H1 (cell line): ENCODE measurements at regions not wholly inside any gene's neighbourhood (a gene's known extent, or its start where the extent isn't known, plus 50 kb on each side); places are given as distances from the start of the nearest gene placed in this dataset.

Experiments
- CTCF ChIA-PET: fragments of 300-600 bp; sonication (Branson Sonifier 250); formaldehyde crosslinking; loops from one replicate; lab custom pipeline; 2021; ENCODE audit not compliant: partially characterized antibody; lab: Charles Lee
- POLR2A ChIA-PET: fragments of 300-600 bp; sonication (Branson Sonifier 250); formaldehyde crosslinking; loops from one replicate; lab custom pipeline; 2021; ENCODE audit warnings: inconsistent platforms; ENCODE audit not compliant: partially characterized antibody; lab: Charles Lee
- DNase-seq, 2 experiments: peaks; one replicate each; pipeline versions ENCODE4 v3.0.0 to v3.0.0-alpha.2; 2010 to 2022; ENCODE audit warnings: low spot score in 2 of 2, low read depth in 1 of 2, mixed read lengths in 1 of 2
- FAIRE-seq: peaks from 2 replicates; lab custom pipeline; 2011; peaks lifted over from hg19 to GRCh38; lab: Jason Lieb, UNC
- H2AFZ ChIP-seq: 2 replicates; pipeline ENCODE4 v1.8.1; 2012; ENCODE audit warnings: low read length, inconsistent platforms
- H2AK5ac ChIP-seq: 2 replicates; pipeline ENCODE4 v1.6.1; 2013; ENCODE audit warnings: low read depth, low read length
- H2BK120ac ChIP-seq: replicated peaks from 2 replicates; pipeline ENCODE3; 2013; ENCODE audit warnings: low read depth, low read length, inconsistent platforms
- H2BK12ac ChIP-seq: 2 replicates; pipeline ENCODE4 v1.6.1; 2013; ENCODE audit warnings: low read depth, low read length
- H2BK15ac ChIP-seq: 2 replicates; pipeline ENCODE4 v1.6.1; 2013; ENCODE audit warnings: low read length
- H2BK20ac ChIP-seq: 2 replicates; pipeline ENCODE4 v1.6.1; 2013; ENCODE audit warnings: low read length
- H2BK5ac ChIP-seq: 2 replicates; pipeline ENCODE4 v1.6.1; 2013; ENCODE audit warnings: low read depth, low read length
- H3K14ac ChIP-seq: 2 replicates; pipeline ENCODE4 v1.6.1; 2013; ENCODE audit warnings: inconsistent platforms; ENCODE audit not compliant: insufficient read length
- H3K18ac ChIP-seq: 2 replicates; pipeline ENCODE4 v1.6.1; 2013; ENCODE audit warnings: low read length; ENCODE audit errors: extremely low read depth
- H3K23ac ChIP-seq: 2 replicates; pipeline ENCODE4 v1.6.1; 2013; ENCODE audit warnings: inconsistent platforms; ENCODE audit not compliant: insufficient read length
- H3K23me2 ChIP-seq: 2 replicates; pipeline ENCODE4 v1.6.1; 2013; ENCODE audit warnings: low read depth, low read length
- H3K27ac ChIP-seq: 2 replicates; pipeline ENCODE4 v1.6.1; 2011; ENCODE audit warnings: low read depth, low read length, inconsistent platforms
- H3K27me3 ChIP-seq, 4 experiments: replicated peaks in 1 of 4; 1 replicate in 1 of 4; 2 replicates in 3 of 4; pipeline versions ENCODE4 v1.6.1 to v1.8.1; 2011 to 2013; ENCODE audit warnings: low read length in 3 of 4, mild to moderate bottlenecking in 3 of 4, inconsistent platforms in 2 of 4, mixed read lengths in 2 of 4, moderate library complexity in 1 of 4; ENCODE audit not compliant: control insufficient read depth in 3 of 4, insufficient read depth in 3 of 4; ENCODE audit errors: extremely low read depth in 1 of 4
- H3K36me3 ChIP-seq, 4 experiments: 2 replicates each; pipeline versions ENCODE4 v1.6.1 to v1.8.1; 2011 to 2013; ENCODE audit warnings: mild to moderate bottlenecking in 4 of 4, low read length in 3 of 4, moderate library complexity in 2 of 4, control low read depth in 1 of 4, inconsistent platforms in 1 of 4; ENCODE audit not compliant: insufficient read depth in 4 of 4, control insufficient read depth in 2 of 4
- H3K4ac ChIP-seq: replicated peaks from 2 replicates; pipeline ENCODE3; 2013; ENCODE audit warnings: low read length, low read depth, mixed read lengths, inconsistent platforms; ENCODE audit not compliant: insufficient read length
- H3K4me1 ChIP-seq, 4 experiments: replicated peaks in 1 of 4; 1 replicate in 1 of 4; 2 replicates in 3 of 4; pipeline versions ENCODE4 v1.6.1 to v1.8.1; 2011 to 2013; ENCODE audit warnings: low read length in 3 of 4, inconsistent platforms in 2 of 4, mixed read lengths in 1 of 4; ENCODE audit not compliant: insufficient read depth in 4 of 4, control insufficient read depth in 3 of 4
- H3K4me2 ChIP-seq, 2 experiments: 2 replicates each; pipeline versions ENCODE4 v1.6.1 to v1.8.1; 2011 to 2013; ENCODE audit warnings: low read depth in 2 of 2, low read length in 2 of 2, control low read depth in 1 of 2, inconsistent platforms in 1 of 2, mild to moderate bottlenecking in 1 of 2; ENCODE audit not compliant: insufficient read depth in 1 of 2
- H3K4me3 ChIP-seq, 4 experiments: fragments of 200-600, 300-600 bp in 1 of 4; sonication (generic), shearing (Covaris generic), sonication (Bioruptor Twin) in 1 of 4; 2 replicates each; pipeline versions ENCODE4 v1.5.1 to v1.8.1; 2011 to 2016; ENCODE audit warnings: low read length in 4 of 4, low read depth in 3 of 4, control low read depth in 2 of 4, inconsistent platforms in 2 of 4, mild to moderate bottlenecking in 2 of 4, mixed read lengths in 1 of 4, moderate library complexity in 1 of 4; ENCODE audit not compliant: insufficient read depth in 2 of 4; ENCODE audit errors: extremely low read depth in 1 of 4
- H3K56ac ChIP-seq: replicated peaks from 2 replicates; pipeline ENCODE3; 2013; ENCODE audit warnings: low read depth, mild to moderate bottlenecking, mixed read lengths, low read length, inconsistent platforms; ENCODE audit not compliant: insufficient read length
- H3K79me1 ChIP-seq: 2 replicates; pipeline ENCODE4 v1.6.1; 2013; ENCODE audit warnings: low read depth, low read length, control low read depth
- H3K79me2 ChIP-seq, 2 experiments: 2 replicates each; pipeline versions ENCODE4 v1.6.1 to v1.8.1; 2012 to 2013; ENCODE audit warnings: low read length in 2 of 2, mild to moderate bottlenecking in 2 of 2, inconsistent platforms in 1 of 2; ENCODE audit not compliant: insufficient read depth in 2 of 2, control insufficient read depth in 1 of 2
- H3K9ac ChIP-seq, 4 experiments: replicated peaks in 1 of 4; 1 replicate in 1 of 4; 2 replicates in 3 of 4; pipeline versions ENCODE4 v1.6.1 to v1.8.1; 2011 to 2013; ENCODE audit warnings: low read depth in 3 of 4, low read length in 3 of 4, control low read depth in 2 of 4, mild to moderate bottlenecking in 2 of 4, moderate library complexity in 2 of 4, inconsistent platforms in 1 of 4; ENCODE audit errors: extremely low read depth in 1 of 4
- H3K9me3 ChIP-seq, 2 experiments: 2 replicates each; pipeline versions ENCODE4 v1.6.1 to v1.8.1; 2012 to 2013; ENCODE audit warnings: mild to moderate bottlenecking in 2 of 2, moderate library complexity in 2 of 2, control low read depth in 1 of 2, inconsistent platforms in 1 of 2, low read depth in 1 of 2, low read length in 1 of 2, mixed read lengths in 1 of 2; ENCODE audit not compliant: insufficient read depth in 2 of 2
- H4K20me1 ChIP-seq, 2 experiments: replicated peaks in 1 of 2; 2 replicates each; pipeline versions ENCODE3 to v1.8.1; 2011 to 2013; ENCODE audit warnings: inconsistent platforms in 2 of 2, low read length in 2 of 2, mild to moderate bottlenecking in 1 of 2; ENCODE audit not compliant: insufficient read depth in 2 of 2, control insufficient read depth in 1 of 2
- H4K5ac ChIP-seq: 2 replicates; pipeline ENCODE4 v1.6.1; 2013; ENCODE audit warnings: low read length, low read depth, mixed read lengths, inconsistent platforms; ENCODE audit not compliant: insufficient read length
- H4K8ac ChIP-seq: 2 replicates; pipeline ENCODE4 v1.8.0; 2013; ENCODE audit warnings: mild to moderate bottlenecking, moderate library complexity, low read length, inconsistent platforms; ENCODE audit not compliant: insufficient read depth; ENCODE audit errors: extremely low read depth
- H4K91ac ChIP-seq: replicated peaks from 2 replicates; pipeline ENCODE3; 2013; ENCODE audit warnings: low read length, mixed read lengths, inconsistent platforms; ENCODE audit not compliant: insufficient read length
- BACH1 ChIP-seq: IDR thresholded peaks from 2 replicates; pipeline ENCODE4 v1.6.1; 2012; ENCODE audit warnings: low read length, improper control_type of control experiment
- BRCA1 ChIP-seq: IDR thresholded peaks from 2 replicates; pipeline ENCODE4 v1.6.1; 2012; ENCODE audit warnings: low read depth, low read length, improper control_type of control experiment
- CBX5 ChIP-seq: fragments of 300-800, 300-1000 bp; sonication (generic); IDR thresholded peaks from 2 replicates; pipeline ENCODE4 v1.7.1; 2016; ENCODE audit warnings: antibody characterized with exemption, low read length, low read depth
- CEBPB ChIP-seq: IDR thresholded peaks from 2 replicates; pipeline ENCODE4 v1.6.1; 2012; ENCODE audit warnings: low read depth, low read length
- CREB1 ChIP-seq: IDR thresholded peaks from 2 replicates; pipeline ENCODE4 v1.6.1; 2012; ENCODE audit warnings: inconsistent platforms
- EZH2 ChIP-seq: fragments of 200-600 bp; sonication (generic); IDR thresholded peaks from 2 replicates; pipeline ENCODE4 v1.7.1; 2012; ENCODE audit warnings: low read depth, mild to moderate bottlenecking, moderate library complexity, low read length, inconsistent platforms; ENCODE audit not compliant: severe bottlenecking
- KDM4A ChIP-seq: IDR thresholded peaks from one replicate; pipeline ENCODE4 v1.7.1; 2012; ENCODE audit warnings: low read depth, mild to moderate bottlenecking, moderate library complexity, low read length, inconsistent platforms; ENCODE audit not compliant: severe bottlenecking
- RAD21 ChIP-seq, 2 experiments: IDR thresholded peaks in 1 of 2; conservative IDR thresholded peaks in 1 of 2; 2 replicates each; pipeline ENCODE4 v1.6.1; 2011; ENCODE audit warnings: low read depth in 2 of 2, low read length in 2 of 2, improper control_type of control experiment in 1 of 2, inconsistent platforms in 1 of 2, mild to moderate bottlenecking in 1 of 2, moderate library complexity in 1 of 2
- SIRT6 ChIP-seq: IDR thresholded peaks from one replicate; pipeline ENCODE4 v1.7.1; 2012; ENCODE audit warnings: low read length, inconsistent platforms
- SP1 ChIP-seq: IDR thresholded peaks from 2 replicates; pipeline ENCODE4 v1.6.1; 2011; ENCODE audit warnings: low read depth, low read length
- SP4 ChIP-seq: IDR thresholded peaks from 2 replicates; pipeline ENCODE4 v1.6.1; 2012; ENCODE audit warnings: low read length, inconsistent platforms
- TBP ChIP-seq: IDR thresholded peaks from 2 replicates; pipeline ENCODE4 v1.6.1; 2011; ENCODE audit warnings: low read depth, low read length, improper control_type of control experiment
- YY1 ChIP-seq: IDR thresholded peaks from 2 replicates; pipeline ENCODE4 v1.6.1; 2011; ENCODE audit warnings: low read depth, mild to moderate bottlenecking, low read length
- TF ChIP-seq, protein P1 (sequence below): IDR thresholded peaks from 2 replicates; pipeline ENCODE4 v1.6.1; 2011; ENCODE audit warnings: low read depth, mild to moderate bottlenecking, low read length; ENCODE audit not compliant: insufficient read depth

DNA sequence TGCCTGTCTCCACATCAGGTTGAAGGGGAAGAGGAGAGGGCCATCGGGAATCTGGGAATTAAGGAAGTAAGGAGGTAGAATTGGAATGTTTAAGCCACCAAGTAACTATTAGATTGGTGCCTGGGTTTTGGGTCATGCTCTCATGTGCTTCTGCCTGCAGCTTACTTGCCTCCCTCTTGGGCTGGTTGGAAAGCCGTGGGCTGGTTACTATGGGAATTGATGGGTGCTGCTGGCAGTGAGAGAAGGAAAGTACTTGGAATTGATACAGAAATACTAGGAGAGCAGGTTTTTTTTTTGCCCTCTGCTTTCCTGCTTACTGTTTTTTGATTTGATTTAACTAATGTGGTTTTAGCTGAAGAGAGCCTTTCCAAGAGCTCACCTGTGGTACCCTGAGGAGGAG lies 493.5 kb upstream of the RGS6 start (continued):
- TF ChIP-seq SP1: no peak

DNA sequence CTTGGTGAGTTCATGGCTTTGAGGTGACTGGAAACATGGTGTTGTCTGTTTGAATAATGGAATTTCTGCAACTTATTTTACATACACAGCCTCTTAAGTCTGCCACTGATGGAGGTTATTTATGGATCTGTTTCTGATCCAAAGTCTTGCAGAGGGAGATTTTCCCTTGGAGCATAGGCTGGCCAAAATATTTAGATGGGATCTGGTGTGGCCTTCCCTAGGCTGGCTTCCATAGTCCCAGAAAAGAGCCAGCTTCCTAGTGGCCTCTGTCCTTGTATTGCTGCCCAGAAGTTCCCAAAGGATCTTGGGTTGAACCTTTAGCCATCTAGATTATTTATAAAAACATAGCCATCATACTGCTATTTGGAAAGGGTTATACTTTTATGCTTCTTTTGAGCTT lies 491.1 kb upstream of the RGS6 start:
- no peak for FAIRE-seq

More for the DNA sequence above, 491.1 kb upstream of the RGS6 start:
- no peak overlapping the region for H3K14ac ChIP-seq
- no peak overlapping the region for H3K9ac ChIP-seq
- H4K91ac ChIP-seq: no peak overlapping the region
- H3K79me2 ChIP-seq: peaks cover 0 to 56% of the 10 kb centered on the region in 2 experiments; a peak in 2 of 4 replicates
- no peak overlapping the region for H3K27ac ChIP-seq
- H3K4me1 ChIP-seq: peaks cover 2 to 5% (median 4%) of the 10 kb centered on the region in 4 experiments; a peak in 5 of 7 replicates
- H4K5ac ChIP-seq: no peak overlapping the region
- no peak overlapping the region for H3K4ac ChIP-seq
- TF ChIP-seq EZH2 (no peak), YY1 (no peak), TBP (no peak), SP4 (no peak), SIRT6 (no peak), CEBPB (no peak), BACH1 (no peak), BRCA1 (no peak), KDM4A (no peak), RAD21 (IDR thresholded peaks at IDR 0.05 in 1 of 2, conservative IDR thresholded peaks at IDR 0.05 in 1 of 2; ENCODE audit: low read depth in 2 of 2, low read length in 2 of 2) (no peak), CBX5 (no peak), CREB1 (no peak)
- TF ChIP-seq, protein P1, sequence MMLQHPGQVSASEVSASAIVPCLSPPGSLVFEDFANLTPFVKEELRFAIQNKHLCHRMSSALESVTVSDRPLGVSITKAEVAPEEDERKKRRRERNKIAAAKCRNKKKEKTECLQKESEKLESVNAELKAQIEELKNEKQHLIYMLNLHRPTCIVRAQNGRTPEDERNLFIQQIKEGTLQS: no peak
- no peak overlapping the region for H3K4me2 ChIP-seq
- no peaks in the 10 kb centered on the region for H4K20me1 ChIP-seq
- no peak overlapping the region for H2BK12ac ChIP-seq
- no peaks in the 10 kb centered on the region for H3K9me3 ChIP-seq
- no peak overlapping the region for H3K18ac ChIP-seq
- H2BK120ac ChIP-seq: no peak overlapping the region
- no peak overlapping the region for H4K8ac ChIP-seq
- H2AK5ac ChIP-seq: no peak overlapping the region
- no peak for DNase-seq
- no peak overlapping the region for H3K56ac ChIP-seq
- H3K36me3 ChIP-seq: no peaks in the 10 kb centered on the region
- H3K27me3 ChIP-seq: no peaks in the 10 kb centered on the region
- ChIA-PET POLR2A (no interaction called here), CTCF (no interaction called here)
- no peak overlapping the region for H2BK20ac ChIP-seq
- H2BK5ac ChIP-seq: no peak overlapping the region
- H3K4me3 ChIP-seq: no peak overlapping the region
- no peak overlapping the region for H2AFZ ChIP-seq
- H3K23me2 ChIP-seq: no peaks in the 10 kb centered on the region
- no peaks in the 10 kb centered on the region for H3K79me1 ChIP-seq
- no peak overlapping the region for H3K23ac ChIP-seq
- H2BK15ac ChIP-seq: no peak overlapping the region
